Activated CD4-positive, alpha-beta T cell treated with anti-CD3 and anti-CD28 coated beads for 4 hours (primary cell): ENCODE measurements at regions not wholly inside any gene's neighbourhood (a gene's known extent, or its start where the extent isn't known, plus 50 kb on each side); places are given as distances from the start of the nearest gene placed in this dataset.
"Not testable (repeated sequence)": the region's sequence is repeated elsewhere in the genome, so short reads cannot be mapped to it uniquely, and the experiment has no call there.

Source experiments
- DNase-seq, 2 donors: peaks; one replicate each; pipeline ENCODE4 v3.0.0-alpha.2; 2020

GRCh38 chr6:9233226-9233625, 797.9 kb upstream of the SLC35B3 start:
- DNase-seq, result no peak

- DNase-seq, result no peak
Measured at GRCh38 chr6:9225441-9225871, 790.1 kb upstream of the SLC35B3 start.

- DNase-seq, result no peak
Measured at GRCh38 chr6:9224539-9224938, 789.2 kb upstream of the SLC35B3 start.

GRCh38 chr6:9213717-9214116, 778.4 kb upstream of the SLC35B3 start:
- not testable (repeated sequence) for DNase-seq

GRCh38 chr6:9208966-9209365, 773.6 kb upstream of the SLC35B3 start:
- no peak for DNase-seq

GRCh38 chr6:9205645-9206044, 770.3 kb upstream of the SLC35B3 start:
- no peak for DNase-seq

GRCh38 chr6:9204171-9204570, 768.8 kb upstream of the SLC35B3 start:
- DNase-seq, result no peak

GRCh38 chr6:9200712-9201111, 765.4 kb upstream of the SLC35B3 start:
- DNase-seq, result no peak

GRCh38 chr6:9197726-9198125, 762.4 kb upstream of the SLC35B3 start:
- DNase-seq, result no peak

GRCh38 chr6:9195322-9195721, 760.0 kb upstream of the SLC35B3 start:
- DNase-seq, result no peak

- DNase-seq, result no peak
Measured at GRCh38 chr6:9192405-9192909, 757.1 kb upstream of the SLC35B3 start.

GRCh38 chr6:9186148-9186547, 750.8 kb upstream of the SLC35B3 start:
- DNase-seq, result no peak

- no peak for DNase-seq
Measured at GRCh38 chr6:9178071-9178470, 742.7 kb upstream of the SLC35B3 start.

- no peak for DNase-seq
Measured at GRCh38 chr6:9173229-9173628, 737.9 kb upstream of the SLC35B3 start.

GRCh38 chr6:9172096-9172495, 736.8 kb upstream of the SLC35B3 start:
- DNase-seq, result no peak

GRCh38 chr6:9168669-9169068, 733.3 kb upstream of the SLC35B3 start:
- DNase-seq, result no peak

GRCh38 chr6:9161731-9162130, 726.4 kb upstream of the SLC35B3 start:
- DNase-seq, result no peak

GRCh38 chr6:9159051-9159450, 723.7 kb upstream of the SLC35B3 start:
- DNase-seq, result no peak

- DNase-seq, result no peak
Measured at GRCh38 chr6:9155836-9156235, 720.5 kb upstream of the SLC35B3 start.

GRCh38 chr6:9143140-9143539, 707.8 kb upstream of the SLC35B3 start:
- no peak for DNase-seq

GRCh38 chr6:9140951-9141460, 705.7 kb upstream of the SLC35B3 start:
- DNase-seq, result no peak

GRCh38 chr6:9140172-9140571, 704.8 kb upstream of the SLC35B3 start:
- no peak for DNase-seq

- DNase-seq, result no peak
Measured at GRCh38 chr6:9139746-9140145, 704.4 kb upstream of the SLC35B3 start.

GRCh38 chr6:9138936-9139335, 703.6 kb upstream of the SLC35B3 start:
- DNase-seq, result no peak

GRCh38 chr6:9136141-9136822, 700.9 kb upstream of the SLC35B3 start:
- DNase-seq, result no peak
